Mucosa of descending colon (tissue), 3 donors: ENCODE measurements at regions not wholly inside any gene's neighbourhood (a gene's known extent, or its start where the extent isn't known, plus 50 kb on each side); places are given as distances from the start of the nearest gene placed in this dataset.

Experiments
- ATAC-seq: fragments of 200-7000 bp; cut with Tn5 transposase; one replicate; pipeline ENCODE4 v1.9.1; 2020; ENCODE audit warnings: mild to moderate bottlenecking, moderate library complexity
- DNase-seq, 3 donors: peaks; one replicate each; pipeline ENCODE4 v3.0.0-alpha.2; 2020
- H3K36me3 ChIP-seq: fragments of 200-600 bp; one replicate; pipeline ENCODE4 v1.8.0; 2021; ENCODE audit warnings: low read depth, mild to moderate bottlenecking
- H3K4me1 ChIP-seq: fragments of 200-600 bp; one replicate; pipeline ENCODE4 v1.8.0; 2021; ENCODE audit warnings: low read depth, mild to moderate bottlenecking
- H3K4me3 ChIP-seq: fragments of 200-600 bp; one replicate; pipeline ENCODE4 v1.8.0; 2021; ENCODE audit warnings: mild to moderate bottlenecking
- H3K9me3 ChIP-seq: fragments of 200-600 bp; one replicate; pipeline ENCODE4 v1.8.0; 2021; ENCODE audit warnings: mild to moderate bottlenecking
- CTCF ChIP-seq: fragments of 200-600 bp; IDR thresholded peaks from one replicate; pipeline ENCODE4 v1.8.0; 2022; ENCODE audit warnings: antibody characterized with exemption, mild to moderate bottlenecking
- intact Hi-C, 2 donors: fragments of 100-400 bp; cut with DNase I in 1 of 2; cut with micrococcal nuclease in 1 of 2; formaldehyde crosslinking; loops; one replicate each; pipeline versions ENCODE4 v1.11.0 to v1.11.1; 2022; cut with DNase I, micrococcal nuclease
- donor health status: DM: no; HTN: no; CAD: no; lungs with moderate emphysema.
- donor health status: DM: no; HTN: no; CAD: no.
- donor health status: DM: no; HTN: yes; CAD: no.

- ATAC-seq (no peak), DNase-seq (no peak)
- Histone ChIP-seq H3K36me3 (no peaks in the 10 kb centered on the region), H3K9me3 (no peaks in the 10 kb centered on the region), H3K4me3 (no peak overlapping the region), H3K4me1 (no peaks in the 10 kb centered on the region)
- TF ChIP-seq CTCF, result no peak
- intact Hi-C loops, result no loop called here
Observed at GRCh38 chr2:67217398-67217797, 179.7 kb upstream of the ETAA1 start.

DNA sequence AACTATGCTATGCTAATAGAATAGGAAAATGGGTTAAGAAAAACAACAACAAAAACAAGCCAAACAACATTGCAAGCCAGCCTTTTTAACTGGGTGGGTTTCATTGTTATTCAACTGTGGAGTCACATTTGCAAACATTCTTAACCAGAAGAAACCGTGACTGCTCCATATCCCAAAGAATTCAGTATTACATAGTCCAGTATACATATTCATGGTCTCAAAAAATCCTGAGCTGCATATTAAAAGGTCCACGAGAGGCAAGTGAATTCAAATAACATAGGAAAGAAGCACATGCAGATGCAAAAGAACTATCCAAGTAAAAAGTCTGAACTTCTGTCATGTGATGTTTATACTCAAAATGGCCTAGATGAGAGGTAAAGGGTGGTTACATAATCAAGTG, 179.1 kb upstream of the ETAA1 start:
- ATAC-seq (no peak), DNase-seq (no peak)
- Histone ChIP-seq H3K4me3 (no peak overlapping the region), H3K4me1 (no peaks in the 10 kb centered on the region), H3K36me3 (no peaks in the 10 kb centered on the region), H3K9me3 (no peaks in the 10 kb centered on the region)
- intact Hi-C loops, result no loop called here
- TF ChIP-seq CTCF, result no peak

GRCh38 chr2:67219651-67220050, 177.5 kb upstream of the ETAA1 start:
- no peak for DNase-seq
- ATAC-seq, result no peak
- no peaks in the 10 kb centered on the region for H3K36me3 ChIP-seq
- no peaks in the 10 kb centered on the region for H3K9me3 ChIP-seq
- H3K4me1 ChIP-seq, result no peaks in the 10 kb centered on the region
- H3K4me3 ChIP-seq, result no peak overlapping the region
- intact Hi-C loops, result no loop called here
- TF ChIP-seq CTCF, result no peak

GRCh38 chr2:67221266-67221665, 175.9 kb upstream of the ETAA1 start:
- ATAC-seq (no peak), DNase-seq (no peak)
- H3K9me3 ChIP-seq, result no peaks in the 10 kb centered on the region
- H3K36me3 ChIP-seq, result no peaks in the 10 kb centered on the region
- no peak for TF ChIP-seq CTCF
- intact Hi-C loops, result no loop called here
- no peaks in the 10 kb centered on the region for H3K4me1 ChIP-seq
- H3K4me3 ChIP-seq, result no peak overlapping the region

DNA sequence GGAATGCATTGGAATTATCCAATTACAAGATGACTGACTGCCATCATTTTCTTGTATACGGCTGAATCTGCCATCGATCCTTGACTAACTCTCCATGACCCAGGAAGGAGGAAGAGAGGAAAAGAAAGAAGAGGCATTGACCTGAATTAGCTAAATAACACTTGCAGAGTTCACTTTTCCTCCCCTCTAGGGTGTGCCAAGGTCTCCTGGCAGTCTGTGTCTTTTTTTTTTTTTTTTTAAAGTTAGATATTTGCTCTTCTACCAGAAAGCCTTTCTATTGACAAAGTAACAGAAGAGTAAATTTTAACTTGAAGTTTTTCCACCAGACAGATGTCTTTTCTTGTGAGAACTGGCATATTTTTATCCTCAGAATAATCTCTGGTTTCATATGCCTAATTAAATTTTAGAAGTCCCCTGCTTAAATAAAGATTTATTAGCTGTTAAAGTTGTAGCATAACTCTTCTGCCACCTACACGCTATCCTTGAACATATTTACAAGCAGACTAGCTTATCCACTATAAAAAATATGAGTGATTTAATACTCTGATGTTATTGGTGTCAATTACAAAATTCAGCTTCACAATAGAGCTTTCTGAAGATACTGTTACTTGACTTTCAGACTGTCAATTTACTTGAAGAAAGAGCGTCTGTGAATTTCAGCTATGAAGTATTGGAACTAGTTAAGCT, 171.7 kb upstream of the ETAA1 start:
- Histone ChIP-seq H3K9me3 (no peaks in the 10 kb centered on the region), H3K4me1 (no peaks in the 10 kb centered on the region), H3K4me3 (no peak overlapping the region), H3K36me3 (no peaks in the 10 kb centered on the region)
- DNase-seq (no peak), ATAC-seq (no peak)
- intact Hi-C loops, result no loop called here
- TF ChIP-seq CTCF, result no peak

- TF ChIP-seq CTCF, result no peak
- no peak for DNase-seq
- Histone ChIP-seq H3K36me3 (no peaks in the 10 kb centered on the region), H3K4me3 (no peak overlapping the region), H3K9me3 (no peaks in the 10 kb centered on the region), H3K4me1 (no peaks in the 10 kb centered on the region)
- no peak for ATAC-seq
- intact Hi-C loops, result no loop called here
Observed at GRCh38 chr2:67229706-67230105, 167.4 kb upstream of the ETAA1 start.
